CD1c-positive myeloid dendritic cell (primary cell): ENCODE measurements at regions not wholly inside any gene's neighbourhood (a gene's known extent, or its start where the extent isn't known, plus 50 kb on each side); places are given as distances from the start of the nearest gene placed in this dataset.
"Not testable (repeated sequence)": the region's sequence is repeated elsewhere in the genome, so short reads cannot be mapped to it uniquely, and the experiment has no call there.

Experiments used
- DNase-seq: peaks from one replicate; pipeline ENCODE4 v3.0.0-alpha.2; 2016; ENCODE audit errors: extremely low spot score

GRCh38 chr9:82116556-82116955 is 128.0 kb downstream of the SPATA31D1 start:
- no peak for DNase-seq

GRCh38 chr9:82117026-82117811 is 128.6 kb downstream of the SPATA31D1 start:
- DNase-seq = no peak

GRCh38 chr9:82122731-82123130 is 134.2 kb downstream of the SPATA31D1 start:
- DNase-seq = no peak

- no peak for DNase-seq
Observed at GRCh38 chr9:82124090-82124489, 135.5 kb downstream of the SPATA31D1 start.

- DNase-seq = no peak
Observed at GRCh38 chr9:82126256-82126655, 137.7 kb downstream of the SPATA31D1 start.

- DNase-seq = no peak
Observed at GRCh38 chr9:82127465-82127864, 138.9 kb downstream of the SPATA31D1 start.

- peak; percentile 46 for DNase-seq
Observed at GRCh38 chr9:82128011-82128696, 139.6 kb downstream of the SPATA31D1 start.

- DNase-seq = no peak
Observed at GRCh38 chr9:82129708-82130107, 141.1 kb downstream of the SPATA31D1 start.

- DNase-seq = no peak
Observed at GRCh38 chr9:82130331-82131042, 141.9 kb downstream of the SPATA31D1 start.

- no peak for DNase-seq
Observed at GRCh38 chr9:82131072-82131471, 142.5 kb downstream of the SPATA31D1 start.

GRCh38 chr9:82132024-82132423 is 143.5 kb downstream of the SPATA31D1 start:
- DNase-seq = no peak

GRCh38 chr9:82134010-82134409 is 145.4 kb downstream of the SPATA31D1 start:
- DNase-seq = no peak

- no peak for DNase-seq
Observed at GRCh38 chr9:82135106-82135505, 146.5 kb downstream of the SPATA31D1 start.

GRCh38 chr9:82138081-82138480 is 149.5 kb downstream of the SPATA31D1 start:
- DNase-seq = not testable (repeated sequence)

GRCh38 chr9:82140471-82140870 is 151.9 kb downstream of the SPATA31D1 start:
- DNase-seq = no peak

GRCh38 chr9:82144803-82145202 is 156.2 kb downstream of the SPATA31D1 start:
- no peak for DNase-seq

GRCh38 chr9:82146677-82147076 is 158.1 kb downstream of the SPATA31D1 start:
- no peak for DNase-seq

GRCh38 chr9:82147798-82148425 is 159.3 kb downstream of the SPATA31D1 start:
- no peak for DNase-seq

GRCh38 chr9:82148426-82148810 is 159.8 kb downstream of the SPATA31D1 start:
- DNase-seq = no peak

- DNase-seq = no peak
Observed at GRCh38 chr9:82148901-82149461, 160.4 kb downstream of the SPATA31D1 start.

- DNase-seq = no peak
Observed at GRCh38 chr9:82149501-82149946, 161.0 kb downstream of the SPATA31D1 start.

- DNase-seq = no peak
Observed at GRCh38 chr9:82152181-82152580, 163.6 kb downstream of the SPATA31D1 start.
